Fibroblast of lung (primary cell): ENCODE measurements at regions not wholly inside any gene's neighbourhood (a gene's known extent, or its start where the extent isn't known, plus 50 kb on each side); places are given as distances from the start of the nearest gene placed in this dataset.

ENCODE experiments used
- EZH2 ChIP-seq: IDR thresholded peaks from 2 replicates; pipeline ENCODE4 v1.5.1; 2012; ENCODE audit warnings: low read length, control low read depth, mild to moderate bottlenecking; ENCODE audit errors: missing control alignments
- TF ChIP-seq, protein P1 (sequence below), 2 donors: IDR thresholded peaks in 1 of 2; conservative IDR thresholded peaks in 1 of 2; 1 replicate in 1 of 2; 2 replicates in 1 of 2; pipeline ENCODE4 v1.5.1; 2011 to 2012; ENCODE audit warnings: low read length in 2 of 2, control low read depth in 1 of 2, inconsistent platforms in 1 of 2, low read depth in 1 of 2, mild to moderate bottlenecking in 1 of 2

DNA sequence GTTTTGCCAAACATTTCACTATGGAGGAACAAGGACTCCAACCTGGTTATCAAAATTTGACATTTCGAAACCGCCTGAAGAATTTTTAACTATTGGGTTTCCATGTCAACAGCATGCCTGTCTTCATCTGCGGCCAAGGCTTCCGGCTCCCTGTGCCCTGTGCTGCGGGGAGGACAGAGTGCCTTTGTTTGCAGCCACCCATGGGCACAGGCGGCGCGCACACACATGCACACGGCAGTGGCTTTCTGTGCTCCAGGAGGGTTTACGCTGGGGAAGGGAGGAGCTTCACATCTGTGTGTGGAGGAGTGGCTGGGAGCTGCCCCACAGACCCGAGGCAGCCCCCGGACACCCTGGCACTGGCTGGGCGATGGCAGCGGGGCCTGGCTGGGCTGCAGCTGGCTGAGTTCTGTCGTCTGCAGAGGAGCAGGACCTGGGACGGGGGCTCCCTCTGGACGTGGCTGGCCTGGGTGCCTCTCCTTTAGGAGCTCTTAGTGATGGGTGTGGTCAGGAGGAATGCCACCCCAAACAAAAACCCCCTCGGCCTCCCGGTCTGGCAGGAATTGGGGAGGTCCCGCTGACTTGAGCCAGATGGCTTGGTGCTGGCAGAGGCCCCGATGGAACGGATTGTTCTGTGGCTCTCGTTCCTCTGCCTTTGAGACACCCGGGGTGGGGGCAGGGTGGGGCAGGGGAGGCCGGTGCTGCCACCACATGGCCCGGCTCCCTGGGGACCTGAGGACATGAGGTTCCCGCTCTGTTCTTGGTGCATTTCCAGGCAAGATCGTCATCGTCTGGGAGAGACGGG, 1290.9 kb downstream of the BRD1 start:
- TF ChIP-seq, protein P1, sequence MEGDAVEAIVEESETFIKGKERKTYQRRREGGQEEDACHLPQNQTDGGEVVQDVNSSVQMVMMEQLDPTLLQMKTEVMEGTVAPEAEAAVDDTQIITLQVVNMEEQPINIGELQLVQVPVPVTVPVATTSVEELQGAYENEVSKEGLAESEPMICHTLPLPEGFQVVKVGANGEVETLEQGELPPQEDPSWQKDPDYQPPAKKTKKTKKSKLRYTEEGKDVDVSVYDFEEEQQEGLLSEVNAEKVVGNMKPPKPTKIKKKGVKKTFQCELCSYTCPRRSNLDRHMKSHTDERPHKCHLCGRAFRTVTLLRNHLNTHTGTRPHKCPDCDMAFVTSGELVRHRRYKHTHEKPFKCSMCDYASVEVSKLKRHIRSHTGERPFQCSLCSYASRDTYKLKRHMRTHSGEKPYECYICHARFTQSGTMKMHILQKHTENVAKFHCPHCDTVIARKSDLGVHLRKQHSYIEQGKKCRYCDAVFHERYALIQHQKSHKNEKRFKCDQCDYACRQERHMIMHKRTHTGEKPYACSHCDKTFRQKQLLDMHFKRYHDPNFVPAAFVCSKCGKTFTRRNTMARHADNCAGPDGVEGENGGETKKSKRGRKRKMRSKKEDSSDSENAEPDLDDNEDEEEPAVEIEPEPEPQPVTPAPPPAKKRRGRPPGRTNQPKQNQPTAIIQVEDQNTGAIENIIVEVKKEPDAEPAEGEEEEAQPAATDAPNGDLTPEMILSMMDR (conservative IDR thresholded peaks at IDR 0.05 in 1 of 2, IDR thresholded peaks at IDR 0.05 in 1 of 2; ENCODE audit: low read depth in 1 of 2, low read length in 2 of 2), result no peak
- TF ChIP-seq EZH2, result no peak
